ENCODE measurements at regions not wholly inside any gene's neighbourhood (a gene's known extent, or its start where the extent isn't known, plus 50 kb on each side); places are given as distances from the start of the nearest gene placed in this dataset.
"Not testable (repeated sequence)": the region's sequence is repeated elsewhere in the genome, so short reads cannot be mapped to it uniquely, and the experiment has no call there.

- no peak for DNase-seq
These were observed 105.9 kb downstream of the OTOL1 start for GRCh38 chr3:161602475-161602874.

GRCh38 chr3:161602918-161603317 lies 106.3 kb downstream of the OTOL1 start:
- no peak for DNase-seq

GRCh38 chr3:161607056-161607455 lies 110.4 kb downstream of the OTOL1 start:
- no peak for DNase-seq

- no peak for DNase-seq
These were observed 122.7 kb downstream of the OTOL1 start for GRCh38 chr3:161619351-161619750.

- no peak for DNase-seq
These were observed 134.2 kb downstream of the OTOL1 start for GRCh38 chr3:161630794-161631193.

GRCh38 chr3:161631536-161631935 lies 134.9 kb downstream of the OTOL1 start:
- no peak for DNase-seq

GRCh38 chr3:161637559-161637958 lies 141.0 kb downstream of the OTOL1 start:
- DNase-seq = no peak

GRCh38 chr3:161639095-161639494 lies 142.5 kb downstream of the OTOL1 start:
- DNase-seq = not testable (repeated sequence)

GRCh38 chr3:161640181-161640580 lies 143.6 kb downstream of the OTOL1 start:
- DNase-seq = no peak

GRCh38 chr3:161641287-161641686 lies 144.7 kb downstream of the OTOL1 start:
- no peak for DNase-seq

GRCh38 chr3:161644891-161645635 lies 148.5 kb downstream of the OTOL1 start:
- DNase-seq = no peak

- DNase-seq = no peak
These were observed 151.4 kb downstream of the OTOL1 start for GRCh38 chr3:161647936-161648470.

GRCh38 chr3:161649900-161650484 lies 153.4 kb downstream of the OTOL1 start:
- no peak for DNase-seq

- DNase-seq = no peak
These were observed 161.2 kb downstream of the OTOL1 start for GRCh38 chr3:161657786-161658185.

GRCh38 chr3:161671141-161671540 lies 174.5 kb downstream of the OTOL1 start:
- DNase-seq = no peak

GRCh38 chr3:161672478-161672877 lies 175.9 kb downstream of the OTOL1 start:
- DNase-seq = no peak

- DNase-seq = no peak
These were observed 177.3 kb downstream of the OTOL1 start for GRCh38 chr3:161673866-161674265.

- DNase-seq = no peak
These were observed 177.8 kb downstream of the OTOL1 start for GRCh38 chr3:161674402-161674801.

- DNase-seq = peak; percentile 3
These were observed 185.2 kb downstream of the OTOL1 start for GRCh38 chr3:161681831-161682230.

GRCh38 chr3:161682715-161683114 lies 186.1 kb downstream of the OTOL1 start:
- no peak for DNase-seq

GRCh38 chr3:161689584-161690298 lies 193.1 kb downstream of the OTOL1 start:
- no peak for DNase-seq

- DNase-seq = no peak
These were observed 193.7 kb downstream of the OTOL1 start for GRCh38 chr3:161690299-161690620.

GRCh38 chr3:161691677-161692076 lies 195.1 kb downstream of the OTOL1 start:
- DNase-seq = no peak

Data from activated CD4-positive, alpha-beta T cell treated with anti-CD3 and anti-CD28 coated beads, Interleukin-2, Interleukin-6, amounts not matched to agents 100 ng/mL and 50 ng/mL, durations not matched to agents 16 hours and 8 hours (primary cell).